ENCODE measurements at regions not wholly inside any gene's neighbourhood (a gene's known extent, or its start where the extent isn't known, plus 50 kb on each side); places are given as distances from the start of the nearest gene placed in this dataset.
A peak's percentile ranks its signal among the peaks of the same experiment; 100 is the strongest.

- Mint-ChIP-seq H3K27ac (no peak overlapping the region; a peak in 1 of 7 replicates), H3K36me3 (ENCODE audit: insufficient read depth in 1 of 3, low read depth in 3 of 3) (no peaks in the 10 kb centered on the region)
These were observed 163.9 kb downstream of the SMAD6 start for GRCh38 chr15:66865622-66866611.

More at GRCh38 chr15:66865622-66866611, 163.9 kb downstream of the SMAD6 start:
- Histone ChIP-seq H3K56ac (ENCODE audit: insufficient read length, low read depth, low read length) (no peak overlapping the region), H3K14ac (ENCODE audit: insufficient read depth, low read length) (no peak overlapping the region), H4K5ac (ENCODE audit: insufficient read length, low read depth, low read length) (no peak overlapping the region), H3K27ac (ENCODE audit: insufficient read length, low read depth, low read length) (no peak overlapping the region), H3K9ac (ENCODE audit: extremely low read depth, insufficient read length, low read length) (no peak overlapping the region), H3K23me2 (ENCODE audit: insufficient read length, low read depth, low read length, poor library complexity, severe bottlenecking) (no peaks in the 10 kb centered on the region), H3K23ac (ENCODE audit: insufficient read length, low read depth, low read length) (no peak overlapping the region), H3K79me1 (ENCODE audit: insufficient read depth, low read depth, low read length, poor library complexity, severe bottlenecking) (no peaks in the 10 kb centered on the region), H4K20me1 (ENCODE audit: control insufficient read depth, insufficient read depth, insufficient read length) (no peaks in the 10 kb centered on the region), H2AK5ac (ENCODE audit: insufficient read length, low read length) (no peak overlapping the region), H2BK15ac (ENCODE audit: low read depth, low read length) (no peak overlapping the region), H4K91ac (ENCODE audit: insufficient read length, low read depth, low read length) (no peak overlapping the region), H2BK5ac (ENCODE audit: insufficient read length, low read length) (no peak overlapping the region), H3K18ac (ENCODE audit: insufficient read length, low read depth, low read length) (no peak overlapping the region), H4K8ac (replicated peaks; ENCODE audit: insufficient read length, low read depth, low read length) (no peak overlapping the region), H3K9me3 (ENCODE audit: control insufficient read depth, low read depth, low read length) (no peaks in the 10 kb centered on the region), H2BK120ac (ENCODE audit: low read depth, low read length, poor library complexity, severe bottlenecking) (no peak overlapping the region), H3K4me1 (ENCODE audit: insufficient read depth, low read length) (no peaks in the 10 kb centered on the region), H2AFZ (ENCODE audit: low read length) (no peak overlapping the region), H3K27me3 (ENCODE audit: insufficient read depth, low read length) (no peaks in the 10 kb centered on the region), H2BK20ac (ENCODE audit: low read depth, low read length, poor library complexity, severe bottlenecking) (no peak overlapping the region), H3K4ac (ENCODE audit: low read depth, low read length) (no peak overlapping the region), H3K4me2 (ENCODE audit: insufficient read depth, insufficient read length, low read length) (no peak overlapping the region), H3K79me2 (ENCODE audit: insufficient read depth, low read length) (no peaks in the 10 kb centered on the region), H3T11ph (ENCODE audit: low read length) (no peak overlapping the region), H2BK12ac (ENCODE audit: insufficient read length, low read depth, low read length) (no peak overlapping the region)
- Mint-ChIP-seq H3K9me3 (no peaks in the 10 kb centered on the region), H3K4me3 (no peak overlapping the region), H3K27me3 (ENCODE audit: low read depth) (no peaks in the 10 kb centered on the region), H3K4me1 (peaks cover 16 to 18% of the 10 kb centered on the region in 2 experiments)
- no CpG with 5 or more reads among the region's 15 CpGs for WGBS (ENCODE audit: extremely low coverage, insufficient read length, low lambda C conversion rate)
- peak; percentile 20 for DNase-seq
- no peak for TF ChIP-seq CTCF (conservative IDR thresholded peaks at IDR 0.05)

All from H9 (cell line).